ENCODE measurements at regions not wholly inside any gene's neighbourhood (a gene's known extent, or its start where the extent isn't known, plus 50 kb on each side); places are given as distances from the start of the nearest gene placed in this dataset.
A peak's percentile ranks its signal among the peaks of the same experiment; 100 is the strongest.

DNA sequence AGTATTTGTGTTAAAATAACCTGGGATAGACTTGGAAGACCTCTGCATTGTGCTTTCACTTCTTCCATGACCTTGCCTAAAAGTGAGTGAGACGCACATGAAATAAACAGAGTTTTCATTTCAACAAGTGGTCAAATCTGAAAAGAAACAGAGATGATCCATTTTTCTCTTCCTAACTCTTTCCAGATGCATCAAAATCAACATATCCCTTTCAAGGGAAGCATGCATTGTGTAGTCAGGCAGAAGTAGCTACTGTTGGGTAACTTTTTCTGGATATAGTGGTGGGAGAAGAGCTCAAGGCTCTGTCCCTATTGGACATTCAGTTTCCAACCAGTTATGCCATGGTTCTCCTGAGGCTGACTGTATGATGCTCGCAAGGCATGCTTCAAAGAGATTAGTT, 233.0 kb upstream of the JAG1 start:
- Histone ChIP-seq H3K27me3 (no peaks in the 10 kb centered on the region), H3K27ac (no peak overlapping the region), H3K9me3 (no peaks in the 10 kb centered on the region), H3K36me3 (no peaks in the 10 kb centered on the region), H3K4me3 (no peak overlapping the region), H3K4me1 (no peaks in the 10 kb centered on the region)
- no peak for DNase-seq
- ATAC-seq: no peak
- intact Hi-C loops (cut with DNase I): no loop called here
- TF ChIP-seq, protein P1, sequence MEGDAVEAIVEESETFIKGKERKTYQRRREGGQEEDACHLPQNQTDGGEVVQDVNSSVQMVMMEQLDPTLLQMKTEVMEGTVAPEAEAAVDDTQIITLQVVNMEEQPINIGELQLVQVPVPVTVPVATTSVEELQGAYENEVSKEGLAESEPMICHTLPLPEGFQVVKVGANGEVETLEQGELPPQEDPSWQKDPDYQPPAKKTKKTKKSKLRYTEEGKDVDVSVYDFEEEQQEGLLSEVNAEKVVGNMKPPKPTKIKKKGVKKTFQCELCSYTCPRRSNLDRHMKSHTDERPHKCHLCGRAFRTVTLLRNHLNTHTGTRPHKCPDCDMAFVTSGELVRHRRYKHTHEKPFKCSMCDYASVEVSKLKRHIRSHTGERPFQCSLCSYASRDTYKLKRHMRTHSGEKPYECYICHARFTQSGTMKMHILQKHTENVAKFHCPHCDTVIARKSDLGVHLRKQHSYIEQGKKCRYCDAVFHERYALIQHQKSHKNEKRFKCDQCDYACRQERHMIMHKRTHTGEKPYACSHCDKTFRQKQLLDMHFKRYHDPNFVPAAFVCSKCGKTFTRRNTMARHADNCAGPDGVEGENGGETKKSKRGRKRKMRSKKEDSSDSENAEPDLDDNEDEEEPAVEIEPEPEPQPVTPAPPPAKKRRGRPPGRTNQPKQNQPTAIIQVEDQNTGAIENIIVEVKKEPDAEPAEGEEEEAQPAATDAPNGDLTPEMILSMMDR (IDR thresholded peaks at IDR 0.05): no peak

DNA sequence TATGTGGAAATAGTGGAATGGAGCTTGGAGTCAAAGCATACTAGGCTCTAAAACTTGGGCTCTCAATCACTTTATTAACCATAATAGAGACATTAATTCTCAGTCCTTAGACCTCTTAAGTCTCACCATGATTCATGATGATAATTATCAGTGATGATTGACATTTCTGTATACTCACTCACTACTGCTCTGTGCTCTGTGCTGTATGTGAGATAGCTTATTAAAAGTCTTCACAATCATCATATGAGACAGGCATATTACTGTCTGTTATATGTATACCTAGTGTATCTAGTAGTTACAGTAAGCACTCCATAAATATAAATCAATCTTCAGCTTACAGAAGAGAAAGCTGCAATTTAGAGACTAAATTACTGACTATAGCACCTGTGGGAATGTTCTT, 236.0 kb upstream of the JAG1 start:
- Histone ChIP-seq H3K4me3 (no peak overlapping the region), H3K36me3 (no peaks in the 10 kb centered on the region), H3K4me1 (no peaks in the 10 kb centered on the region), H3K9me3 (no peaks in the 10 kb centered on the region), H3K27me3 (no peaks in the 10 kb centered on the region), H3K27ac (no peak overlapping the region)
- TF ChIP-seq, protein P1 (IDR thresholded peaks at IDR 0.05): no peak
- ATAC-seq (no peak), DNase-seq (no peak)
- intact Hi-C loops (cut with DNase I): no loop called here

DNA sequence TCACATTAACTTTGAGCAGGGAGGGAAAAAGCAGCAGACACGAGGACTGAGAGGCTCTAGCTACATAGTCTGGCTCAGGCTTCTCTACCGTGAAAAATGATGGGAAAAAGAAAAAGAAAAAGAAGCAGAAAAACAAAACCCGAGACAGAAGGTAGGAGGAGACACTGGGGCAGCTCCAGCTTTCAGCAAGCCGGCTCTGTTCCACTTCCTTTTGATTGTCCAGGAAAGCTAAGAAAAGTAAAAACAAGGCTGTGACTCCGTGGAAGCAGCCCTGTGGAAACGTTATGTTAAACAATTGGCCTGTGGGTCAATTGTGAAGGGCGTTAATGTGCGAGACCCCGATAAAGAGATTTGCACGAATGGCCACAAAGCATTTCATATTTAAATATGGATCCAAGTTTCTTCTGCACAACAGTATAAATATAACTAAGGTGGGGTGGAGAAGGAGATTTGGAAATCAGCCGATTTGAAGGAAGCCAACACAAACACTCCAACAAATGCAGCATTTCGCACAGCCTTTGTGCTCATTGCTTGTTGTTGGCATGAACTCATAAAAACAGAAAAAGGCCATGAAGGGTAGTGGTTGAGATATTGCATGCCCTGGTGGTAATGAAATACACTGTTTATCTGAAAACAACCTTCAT, 236.9 kb upstream of the JAG1 start:
- no peaks in the 10 kb centered on the region for H3K27me3 ChIP-seq
- H3K36me3 ChIP-seq: no peaks in the 10 kb centered on the region
- no peak overlapping the region for H3K4me3 ChIP-seq
- DNase-seq: peak in 1 of 4 donors; percentile 29
- no peaks in the 10 kb centered on the region for H3K4me1 ChIP-seq
- TF ChIP-seq, protein P1 (IDR thresholded peaks at IDR 0.05): no peak
- peak; percentile 75 for ATAC-seq
- no peaks in the 10 kb centered on the region for H3K9me3 ChIP-seq
- H3K27ac ChIP-seq: peak overlapping the region in 1 of 2 donors; percentile 54
- intact Hi-C loops (cut with DNase I): no loop called here

DNA sequence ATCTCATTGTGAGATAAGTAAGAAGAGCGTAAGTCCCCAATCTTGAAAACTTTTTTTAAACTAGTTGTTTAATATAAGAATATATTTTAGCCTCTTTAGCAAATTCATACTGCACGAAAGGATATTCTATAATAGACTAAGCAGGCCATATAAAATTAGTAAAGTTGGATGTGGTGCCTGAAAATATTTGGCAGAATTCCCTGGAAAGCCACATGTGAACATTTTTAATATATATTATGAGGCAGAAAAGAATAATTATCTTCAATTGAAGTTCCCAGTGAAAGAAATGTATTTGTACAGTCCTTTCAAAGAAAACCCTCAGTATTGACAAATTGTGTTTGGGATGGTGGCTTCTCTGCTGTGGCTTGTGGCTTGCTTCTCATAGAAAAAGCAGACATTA, 237.5 kb upstream of the JAG1 start:
- intact Hi-C loops (cut with DNase I): no loop called here
- no peaks in the 10 kb centered on the region for H3K9me3 ChIP-seq
- H3K4me3 ChIP-seq: no peak overlapping the region
- TF ChIP-seq, protein P1 (IDR thresholded peaks at IDR 0.05): no peak
- no peaks in the 10 kb centered on the region for H3K27me3 ChIP-seq
- ATAC-seq (no peak), DNase-seq (no peak)
- no peak overlapping the region for H3K27ac ChIP-seq
- no peaks in the 10 kb centered on the region for H3K36me3 ChIP-seq
- H3K4me1 ChIP-seq: no peaks in the 10 kb centered on the region

DNA sequence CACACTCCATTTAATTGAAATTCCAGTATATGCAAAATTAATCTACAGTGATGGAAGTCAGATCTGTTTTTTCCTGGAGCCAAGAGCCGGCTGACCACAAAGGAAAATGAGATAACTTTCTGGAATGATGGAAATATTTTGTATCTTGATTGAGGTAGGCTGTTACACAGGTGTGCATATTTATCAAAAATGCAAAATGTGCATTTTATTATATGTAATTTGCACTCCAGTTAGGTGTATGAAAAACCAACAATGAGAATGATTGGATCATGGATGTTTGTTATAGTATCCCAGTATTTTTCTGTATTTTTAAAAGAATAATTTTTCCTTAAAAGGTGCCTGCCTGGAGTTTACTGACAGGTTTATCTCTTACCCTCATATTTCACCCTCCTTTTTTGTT, 242.0 kb upstream of the JAG1 start:
- no peak for DNase-seq
- intact Hi-C loops (cut with DNase I): no loop called here
- no peaks in the 10 kb centered on the region for H3K4me1 ChIP-seq

More for the DNA sequence above, 242.0 kb upstream of the JAG1 start:
- TF ChIP-seq, protein P1 (IDR thresholded peaks at IDR 0.05): no peak
- Histone ChIP-seq H3K4me3 (no peak overlapping the region), H3K27ac (no peak overlapping the region), H3K9me3 (no peaks in the 10 kb centered on the region), H3K36me3 (no peaks in the 10 kb centered on the region), H3K27me3 (no peaks in the 10 kb centered on the region)
- ATAC-seq: no peak
